ENCODE measurements at regions not wholly inside any gene's neighbourhood (a gene's known extent, or its start where the extent isn't known, plus 50 kb on each side); places are given as distances from the start of the nearest gene placed in this dataset.

- Histone ChIP-seq H4K20me1 (ENCODE audit: insufficient read depth) (no peaks in the 10 kb centered on the region), H3K27ac (ENCODE audit: low read depth in 2 of 2, low read length in 1 of 2) (no peak overlapping the region), H3K4me2 (no peak overlapping the region), H3K9me2 (no peaks in the 10 kb centered on the region), H3K4me3 (ENCODE audit: low read depth in 2 of 2, low read length in 1 of 2) (no peak overlapping the region), H3K9me3 (no peaks in the 10 kb centered on the region), H3K9ac (no peak overlapping the region), H3K4me1 (ENCODE audit: control insufficient read depth in 1 of 2, insufficient read depth in 2 of 2, low read depth in 1 of 2, low read length in 1 of 2) (no peaks in the 10 kb centered on the region; a peak in 1 of 4 replicates), H3K79me2 (ENCODE audit: insufficient read depth) (no peaks in the 10 kb centered on the region), H3F3A (replicated peaks; ENCODE audit: insufficient read depth) (no peaks in the 10 kb centered on the region), H2AFZ (ENCODE audit: low read depth) (no peak overlapping the region), H3K36me3 (replicated peaks in 1 of 2; ENCODE audit: control insufficient read depth in 1 of 2, insufficient read depth in 2 of 2, low read length in 1 of 2) (no peaks in the 10 kb centered on the region), H3K27me3 (ENCODE audit: insufficient read depth) (no peaks in the 10 kb centered on the region)
- ChIA-PET POLR2A (no interaction called here), CTCF (no interaction called here)
- DNase-seq = no peak
- 67% methylated on average over 1 of the region's 1 CpG for WGBS (ENCODE audit: low lambda C conversion rate)
- TF ChIP-seq USF2 (IDR thresholded peaks at IDR 0.05; ENCODE audit: borderline replicate concordance, low read depth, low read length) = no peak
- no peak for TF ChIP-seq FOXJ3 (CRISPR knock-in tag; IDR thresholded peaks at IDR 0.05)
- TF ChIP-seq JUND (IDR thresholded peaks at IDR 0.05) = no peak
- no peak for TF ChIP-seq TEAD4 (IDR thresholded peaks at IDR 0.05; ENCODE audit: borderline replicate concordance, insufficient read depth)
- TF ChIP-seq EP300 (IDR thresholded peaks at IDR 0.05; ENCODE audit: borderline replicate concordance in 1 of 2, low read depth in 1 of 2, low read length in 1 of 2) = no peak
- no peak for TF ChIP-seq CHD2 (IDR thresholded peaks at IDR 0.05; ENCODE audit: low read length, partially characterized antibody)
- no peak for TF ChIP-seq NFIC (IDR thresholded peaks at IDR 0.05; ENCODE audit: borderline replicate concordance)
- TF ChIP-seq YY1 (IDR thresholded peaks at IDR 0.05; ENCODE audit: low read depth) = no peak
- TF ChIP-seq SMC3 (IDR thresholded peaks at IDR 0.05; ENCODE audit: low read depth, low read length) = no peak
- TF ChIP-seq MEF2A (IDR thresholded peaks at IDR 0.05; ENCODE audit: borderline replicate concordance, low read depth) = no peak
- no peak for TF ChIP-seq EZH2phosphoT487 (IDR thresholded peaks at IDR 0.05; ENCODE audit: borderline replicate concordance, low read depth)
- TF ChIP-seq CTCF (IDR thresholded peaks at IDR 0.05) = no peak
- no peak for TF ChIP-seq ELF1 (IDR thresholded peaks at IDR 0.05)
- no peak for TF ChIP-seq GATA2 (CRISPR knock-in tag; IDR thresholded peaks at IDR 0.05)
- TF ChIP-seq PBX3 (IDR thresholded peaks at IDR 0.05) = no peak
- no peak for TF ChIP-seq FOXM1 (IDR thresholded peaks at IDR 0.05; ENCODE audit: low read depth)
- no peak for TF ChIP-seq RCOR1 (IDR thresholded peaks at IDR 0.05; ENCODE audit: low read length)
Observed at GRCh38 chr2:217316743-217317142, 456.9 kb upstream of the TNP1 start.
